ENCODE measurements at regions not wholly inside any gene's neighbourhood (a gene's known extent, or its start where the extent isn't known, plus 50 kb on each side); places are given as distances from the start of the nearest gene placed in this dataset.

DNA sequence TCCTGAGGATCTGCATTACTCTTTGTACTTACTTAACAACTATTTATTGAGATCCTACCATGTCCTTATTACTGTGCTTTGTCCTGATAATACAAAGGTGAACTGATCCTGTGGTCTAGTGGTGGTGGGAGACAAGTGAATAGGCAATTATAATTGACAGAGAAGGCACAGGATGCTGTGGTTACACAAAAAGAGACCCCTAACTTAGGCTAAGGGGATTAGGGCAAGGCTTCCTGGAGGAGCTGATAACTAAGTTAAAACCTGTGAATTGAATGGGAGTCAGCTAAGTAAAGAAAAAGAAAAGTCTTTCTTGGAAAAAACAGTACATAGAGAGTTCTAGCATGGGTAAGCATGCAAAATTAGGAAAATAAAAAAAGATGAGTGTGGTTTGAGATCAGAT, 164.4 kb downstream of the LARP7 start:
- TF ChIP-seq, protein P1, sequence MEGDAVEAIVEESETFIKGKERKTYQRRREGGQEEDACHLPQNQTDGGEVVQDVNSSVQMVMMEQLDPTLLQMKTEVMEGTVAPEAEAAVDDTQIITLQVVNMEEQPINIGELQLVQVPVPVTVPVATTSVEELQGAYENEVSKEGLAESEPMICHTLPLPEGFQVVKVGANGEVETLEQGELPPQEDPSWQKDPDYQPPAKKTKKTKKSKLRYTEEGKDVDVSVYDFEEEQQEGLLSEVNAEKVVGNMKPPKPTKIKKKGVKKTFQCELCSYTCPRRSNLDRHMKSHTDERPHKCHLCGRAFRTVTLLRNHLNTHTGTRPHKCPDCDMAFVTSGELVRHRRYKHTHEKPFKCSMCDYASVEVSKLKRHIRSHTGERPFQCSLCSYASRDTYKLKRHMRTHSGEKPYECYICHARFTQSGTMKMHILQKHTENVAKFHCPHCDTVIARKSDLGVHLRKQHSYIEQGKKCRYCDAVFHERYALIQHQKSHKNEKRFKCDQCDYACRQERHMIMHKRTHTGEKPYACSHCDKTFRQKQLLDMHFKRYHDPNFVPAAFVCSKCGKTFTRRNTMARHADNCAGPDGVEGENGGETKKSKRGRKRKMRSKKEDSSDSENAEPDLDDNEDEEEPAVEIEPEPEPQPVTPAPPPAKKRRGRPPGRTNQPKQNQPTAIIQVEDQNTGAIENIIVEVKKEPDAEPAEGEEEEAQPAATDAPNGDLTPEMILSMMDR (IDR thresholded peaks at IDR 0.05; ENCODE audit: low read depth, low read length) = no peak
- TF ChIP-seq POLR2A (IDR thresholded peaks at IDR 0.05; ENCODE audit: extremely low read depth, insufficient read length) (no peak), MYC (IDR thresholded peaks at IDR 0.05; ENCODE audit: low read depth, low read length) (no peak)

All from NB4 (cell line).